T-helper 1 cell treated with Interleukin-12 subunit alpha and Interleukin-12 subunit beta and Interleukin-4 antibody, amounts not matched to agents 30 ng/mL and 1 ng/mL, for 36 hours (primary cell): ENCODE measurements at regions not wholly inside any gene's neighbourhood (a gene's known extent, or its start where the extent isn't known, plus 50 kb on each side); places are given as distances from the start of the nearest gene placed in this dataset.
"Not testable (repeated sequence)": the region's sequence is repeated elsewhere in the genome, so short reads cannot be mapped to it uniquely, and the experiment has no call there.

Source experiments
- intact Hi-C: fragments of 100-400 bp; cut with micrococcal nuclease; formaldehyde crosslinking; loops from one replicate; pipeline ENCODE4 v1.15.1; 2024

DNA sequence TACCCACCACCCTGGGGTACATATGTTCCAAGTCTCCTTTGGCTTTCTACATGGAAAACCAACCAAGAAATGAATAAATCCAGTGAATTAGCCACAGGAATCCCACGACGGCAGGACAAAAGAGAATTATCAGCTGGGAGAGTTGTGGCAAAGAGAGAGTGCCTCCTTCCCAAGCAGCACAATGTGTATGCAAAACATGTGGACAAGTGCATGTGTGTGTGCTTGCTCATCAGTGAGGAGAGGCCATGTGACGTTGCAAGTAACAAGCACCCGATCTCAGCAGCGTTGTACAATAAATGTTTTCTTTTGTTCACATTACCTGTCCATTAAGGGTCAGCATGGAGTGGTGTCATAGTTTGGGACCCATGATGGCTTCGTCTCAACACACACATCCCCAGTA is 50.0 kb upstream of the EMX2 start:
- intact Hi-C loops, result no loop called here

DNA sequence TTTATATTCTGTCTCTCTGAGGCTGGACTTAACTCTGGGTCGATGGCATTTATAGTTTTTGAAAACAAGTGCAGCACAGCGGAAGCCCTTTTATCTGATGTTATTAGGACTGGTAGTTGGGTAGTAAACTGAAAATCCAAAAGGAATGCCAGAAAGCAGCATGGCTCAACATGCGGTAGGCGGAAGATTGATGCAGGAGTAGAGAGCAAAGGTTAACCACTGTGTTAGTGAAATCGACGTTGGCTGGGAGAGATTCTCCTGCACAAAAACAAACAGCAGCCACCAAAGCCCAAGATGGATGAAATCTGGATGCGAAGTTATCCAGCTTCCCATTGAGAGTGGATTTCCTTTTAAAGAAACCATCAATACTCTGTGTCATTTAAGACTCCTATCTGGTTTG is 54.5 kb upstream of the EMX2 start:
- intact Hi-C loops, result no loop called here

- intact Hi-C loops, result no loop called here
These were observed 55.9 kb upstream of the EMX2 start for GRCh38 chr10:117486606-117487005.

DNA sequence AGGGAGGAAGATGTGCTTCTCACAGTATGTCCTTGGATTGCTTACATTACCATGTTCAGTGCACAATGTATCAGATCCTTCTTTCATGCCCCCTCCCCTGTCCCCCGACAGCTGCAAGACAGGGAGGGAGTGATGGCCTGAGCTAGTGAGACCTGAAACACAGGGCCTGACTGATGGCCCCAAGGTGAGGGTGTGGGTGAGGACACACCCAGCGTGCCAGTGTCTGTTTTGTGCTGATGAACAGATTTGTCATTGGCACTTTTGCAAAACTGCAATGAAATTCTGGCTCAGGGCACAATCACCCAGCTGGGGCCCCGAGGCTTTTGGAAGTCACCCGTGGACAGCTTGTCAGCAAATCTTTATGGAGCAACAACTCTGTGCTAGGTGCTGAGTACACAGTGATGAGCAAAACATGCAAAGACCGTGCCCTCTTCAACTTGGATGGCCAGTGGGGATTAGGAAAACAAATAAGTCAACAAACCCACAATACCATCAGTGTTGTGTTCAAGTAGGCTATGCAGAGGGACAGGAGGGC is 59.4 kb upstream of the EMX2 start:
- intact Hi-C loops, result no loop called here

GRCh38 chr10:117481011-117481410 is 61.5 kb upstream of the EMX2 start:
- intact Hi-C loops, result not testable (repeated sequence)

DNA sequence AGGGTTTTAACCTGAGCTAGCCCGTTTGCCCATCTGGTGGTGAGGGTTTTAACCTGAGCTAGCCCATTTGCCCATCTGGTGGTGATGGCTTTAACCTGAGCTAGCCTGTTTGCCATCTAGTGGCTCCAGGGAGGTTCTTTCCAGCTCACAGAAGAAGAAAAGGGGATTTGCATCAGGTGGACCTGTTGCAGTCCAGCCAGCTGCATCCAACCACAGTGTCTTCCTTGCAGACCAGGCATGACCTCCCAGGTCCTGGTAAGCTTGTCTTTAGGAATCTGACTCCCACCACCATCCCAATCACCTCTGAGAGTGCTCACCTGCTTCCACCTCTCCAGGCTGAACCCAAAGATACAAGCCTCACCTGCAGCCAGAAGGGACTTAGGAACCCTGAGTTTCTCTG is 62.4 kb upstream of the EMX2 start:
- intact Hi-C loops, result no loop called here

GRCh38 chr10:117477961-117478670 is 64.4 kb upstream of the EMX2 start:
- intact Hi-C loops, result no loop called here

DNA sequence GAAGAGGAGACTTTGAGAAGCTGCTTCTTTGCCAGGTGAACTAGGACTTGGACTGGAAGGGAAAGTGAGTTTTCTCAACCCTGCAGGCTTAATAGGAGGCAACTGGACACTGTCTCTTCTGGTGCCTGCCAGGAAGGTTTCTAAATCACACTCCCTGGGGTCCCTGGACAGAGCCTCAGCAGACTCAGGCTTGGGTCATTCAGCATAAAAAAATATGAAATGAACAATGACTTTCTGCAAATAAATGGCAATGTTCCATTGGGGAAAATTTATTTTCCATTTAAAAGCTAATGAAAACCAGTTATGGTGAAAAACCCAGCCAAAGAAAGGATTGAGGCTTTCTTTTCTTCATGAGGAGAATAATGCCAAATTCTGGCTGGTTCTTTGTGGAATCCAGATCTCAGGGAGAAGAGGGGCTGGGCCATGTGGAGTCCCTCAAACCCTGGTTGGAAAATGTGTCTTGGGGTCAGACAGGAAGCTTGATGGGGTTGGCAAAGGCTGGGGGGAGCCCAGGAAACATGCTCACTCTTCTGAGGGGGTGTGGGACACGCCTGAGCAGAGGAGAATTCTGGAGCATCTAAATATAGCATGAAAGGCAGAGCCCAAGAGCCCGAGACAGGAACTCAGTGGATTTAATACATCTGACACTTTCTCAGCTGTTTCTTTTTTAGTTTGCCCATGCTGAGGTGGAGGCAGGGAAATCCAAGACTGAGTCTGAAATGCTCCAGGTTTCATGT is 65.2 kb upstream of the EMX2 start:
- intact Hi-C loops, result no loop called here

DNA sequence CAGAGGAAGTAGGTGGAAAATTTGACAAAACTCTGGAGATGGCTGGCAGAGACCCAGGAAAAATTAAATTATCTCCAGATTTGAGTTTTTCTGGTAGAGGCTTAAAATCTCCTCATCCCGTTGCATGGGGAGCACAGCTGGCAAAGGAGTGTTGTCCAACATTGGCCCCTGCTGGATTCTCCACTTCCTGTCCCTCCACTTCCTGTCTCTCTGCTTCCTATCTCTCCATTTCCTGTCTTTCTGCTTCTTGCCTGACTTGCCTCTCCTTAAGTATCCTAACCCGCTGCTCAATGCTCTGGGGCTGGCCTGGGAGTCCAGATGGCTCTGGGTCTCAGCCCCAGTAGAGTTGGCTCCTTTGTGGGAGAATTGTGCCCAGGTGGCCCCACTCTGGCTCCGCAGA is 65.8 kb upstream of the EMX2 start:
- intact Hi-C loops, result no loop called here

GRCh38 chr10:117476281-117476680 is 66.3 kb upstream of the EMX2 start:
- intact Hi-C loops, result no loop called here

DNA sequence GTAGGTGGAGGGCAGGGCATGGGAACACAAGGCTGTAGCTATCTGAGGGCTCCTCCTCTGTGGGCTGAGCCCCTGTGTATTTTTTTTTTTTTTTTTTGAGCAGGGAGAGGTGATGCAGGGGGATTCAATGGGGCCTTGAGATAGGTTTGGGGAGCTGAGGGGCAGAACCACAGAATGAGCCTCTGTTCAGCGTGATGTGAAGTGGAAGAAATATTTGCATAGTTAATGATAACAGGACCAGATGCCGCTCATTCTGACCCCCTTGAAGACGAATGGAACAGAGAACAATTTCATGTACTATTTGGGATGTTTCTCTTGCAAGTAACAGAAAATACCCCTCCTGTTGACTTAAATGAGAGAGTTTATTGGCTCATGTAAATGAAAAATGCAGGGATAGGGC is 69.7 kb upstream of the EMX2 start:
- intact Hi-C loops, result no loop called here

GRCh38 chr10:117471344-117471874 is 71.1 kb upstream of the EMX2 start:
- intact Hi-C loops, result no loop called here

GRCh38 chr10:117470733-117471132 is 71.8 kb upstream of the EMX2 start:
- intact Hi-C loops, result no loop called here

DNA sequence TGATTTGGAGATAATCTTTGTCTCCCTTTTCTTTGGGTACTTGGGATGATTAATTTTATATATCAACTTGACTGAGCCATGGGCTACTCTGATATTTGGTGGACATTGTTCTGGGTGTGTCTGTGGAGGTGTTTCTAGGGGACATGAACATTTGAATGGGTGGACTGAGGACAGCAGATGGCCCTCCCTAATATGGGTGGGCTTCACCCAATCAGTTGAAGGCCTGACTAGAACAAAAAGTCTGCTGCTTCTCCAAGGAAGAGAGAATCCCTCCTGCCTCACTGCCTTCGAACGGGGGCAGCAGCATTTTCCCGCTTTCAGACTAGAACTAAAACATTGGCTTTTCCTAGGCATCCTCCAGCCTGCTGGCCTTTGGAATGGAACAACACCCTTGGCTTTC is 73.9 kb upstream of the EMX2 start:
- intact Hi-C loops, result no loop called here

- intact Hi-C loops, result no loop called here
These were observed 78.4 kb upstream of the EMX2 start for GRCh38 chr10:117464176-117464575.

GRCh38 chr10:117463545-117463920 is 79.0 kb upstream of the EMX2 start:
- intact Hi-C loops, result no loop called here

- intact Hi-C loops, result no loop called here
These were observed 79.6 kb upstream of the EMX2 start for GRCh38 chr10:117462816-117463544.

DNA sequence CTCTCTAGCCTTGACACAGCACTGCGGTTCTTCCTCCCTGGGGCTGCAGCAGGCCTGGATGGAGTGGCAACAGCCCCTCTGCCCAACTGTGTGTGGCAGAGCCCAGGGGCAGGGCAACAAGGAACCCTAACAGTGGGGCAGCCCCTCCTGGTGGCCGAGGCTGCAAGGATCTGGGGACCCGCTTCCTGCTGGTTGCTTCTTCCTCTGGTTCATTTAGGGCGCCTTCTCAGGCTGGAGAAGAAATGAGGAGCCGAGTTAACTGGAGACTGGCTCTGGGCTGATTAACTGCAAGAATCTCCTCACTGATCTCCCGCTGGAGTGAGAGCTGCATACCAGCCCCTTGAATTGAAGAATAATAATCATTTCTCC is 80.1 kb upstream of the EMX2 start:
- intact Hi-C loops, result no loop called here

DNA sequence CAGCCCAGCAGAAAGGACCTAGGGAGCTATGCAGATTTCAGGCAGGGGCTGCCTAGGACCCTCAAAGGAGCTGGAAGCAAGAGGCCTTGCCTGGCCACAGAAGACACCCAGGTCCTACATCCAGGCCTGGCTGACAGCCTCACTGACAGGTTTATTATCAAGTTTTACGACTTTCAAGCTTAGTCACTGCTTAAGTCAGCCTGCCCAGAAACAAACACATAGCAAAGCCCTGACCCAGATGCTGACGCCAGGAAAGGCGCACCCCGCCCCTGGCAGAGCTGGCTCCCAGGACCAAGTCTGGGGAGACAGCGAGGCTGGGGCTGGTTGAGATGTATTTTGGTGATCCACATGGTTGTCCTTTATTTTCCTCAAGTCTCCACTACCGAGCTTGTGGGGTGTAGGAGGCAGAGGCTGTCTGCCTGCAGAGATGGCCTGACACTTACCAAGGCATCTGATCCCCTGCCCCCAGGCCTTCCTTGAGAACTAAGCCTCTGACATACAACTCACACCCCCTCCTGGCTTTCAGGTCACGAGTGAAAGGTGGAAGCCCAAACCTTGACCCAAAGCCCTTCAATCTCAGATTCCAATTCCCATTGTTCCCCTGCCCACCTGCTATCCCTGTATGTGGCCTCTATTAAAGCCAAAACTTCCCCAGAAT is 80.7 kb upstream of the EMX2 start:
- intact Hi-C loops, result no loop called here

DNA sequence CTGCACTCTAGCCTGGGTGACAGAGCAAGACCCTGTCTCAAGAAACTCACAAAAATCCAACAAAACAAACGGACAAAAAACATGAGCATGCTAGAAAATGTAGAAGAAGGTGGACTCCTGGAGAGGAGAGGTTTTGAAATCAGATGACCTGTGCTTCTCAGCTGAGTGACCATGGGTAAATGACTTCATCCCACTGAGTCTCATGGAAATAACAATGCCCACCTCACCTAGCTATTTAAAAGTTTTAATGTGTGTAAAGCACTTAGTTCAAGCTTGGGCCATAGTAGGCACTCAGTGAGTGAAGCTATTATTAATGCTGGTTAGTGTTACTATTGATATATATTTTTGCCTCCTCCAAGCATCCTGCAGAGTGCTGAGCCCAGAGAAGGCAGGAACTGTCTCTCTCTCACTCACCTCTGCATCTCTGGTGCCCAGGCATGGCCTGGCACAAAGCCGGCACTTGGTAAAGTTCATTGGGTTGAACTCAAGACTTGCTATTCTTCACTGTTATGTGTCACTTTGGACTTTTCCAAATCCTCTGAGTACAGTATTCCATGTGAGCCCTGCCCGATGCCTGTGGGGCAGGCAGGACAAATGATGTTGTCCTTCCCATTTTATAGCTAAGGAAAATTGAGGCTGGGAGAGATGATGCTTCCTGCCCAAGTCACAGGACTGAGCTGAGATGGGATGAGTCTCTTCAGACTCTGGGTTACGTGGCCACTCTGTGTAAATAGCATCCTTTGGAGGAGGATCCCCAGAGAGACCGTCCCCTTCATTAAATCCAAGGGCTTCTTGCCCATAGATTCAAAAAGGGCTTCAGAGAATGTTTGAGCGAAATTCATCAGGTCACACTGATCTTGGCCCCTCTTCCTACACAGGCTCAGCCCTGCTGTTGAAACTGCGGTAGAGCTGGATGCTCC is 81.4 kb upstream of the EMX2 start:
- intact Hi-C loops, result no loop called here
